GM12864 (cell line): ENCODE measurements at regions not wholly inside any gene's neighbourhood (a gene's known extent, or its start where the extent isn't known, plus 50 kb on each side); places are given as distances from the start of the nearest gene placed in this dataset.

Experiments used
- DNase-seq: peaks from one replicate; pipeline ENCODE4 v3.0.0-alpha.2; 2011; ENCODE audit warnings: low read depth
- H3K4me3 ChIP-seq: 2 replicates; pipeline ENCODE4 v1.5.1; 2011; ENCODE audit warnings: mild to moderate bottlenecking, low read depth, low read length, control low read depth
- TF ChIP-seq, protein P1 (sequence below): IDR thresholded peaks from 2 replicates; pipeline ENCODE4 v1.5.1; 2011; ENCODE audit warnings: low read depth, mild to moderate bottlenecking, moderate library complexity, low read length, control low read depth, inconsistent platforms; ENCODE audit errors: missing control alignments

DNA sequence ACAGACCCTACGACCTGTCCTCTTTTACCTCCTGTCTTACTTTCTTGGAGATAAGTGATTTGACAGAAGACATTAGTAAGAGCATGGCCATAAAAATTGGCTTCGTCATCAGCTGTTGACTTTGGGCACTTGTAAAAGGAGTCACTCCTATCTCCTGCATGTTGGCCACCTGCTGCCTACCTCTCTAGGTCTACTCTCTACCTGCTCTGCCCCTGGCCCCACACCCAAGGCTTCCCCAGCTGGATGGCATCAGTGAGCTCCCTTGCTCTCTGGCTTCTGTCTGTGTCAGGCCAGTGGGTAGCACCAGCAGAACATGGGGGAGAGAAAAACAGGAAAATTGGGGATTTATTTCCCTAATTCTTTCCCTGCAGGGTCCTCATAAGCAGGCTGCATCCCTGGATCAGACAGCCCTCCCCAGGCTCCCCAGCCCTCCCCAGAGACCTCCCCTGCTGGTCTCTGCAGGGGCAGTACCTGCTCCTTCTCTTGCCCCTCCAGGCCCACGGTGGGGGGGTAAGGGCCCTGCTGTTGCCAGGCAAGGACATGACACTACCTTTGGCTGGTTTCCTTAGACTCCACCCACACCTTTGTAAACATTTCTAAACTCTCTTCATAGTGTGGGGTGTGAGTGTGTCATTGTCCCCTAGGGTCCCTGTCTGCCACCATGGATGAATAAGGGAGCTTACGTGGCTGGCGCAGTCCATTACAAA, 157.0 kb upstream of the NECTIN1 start:
- no peak overlapping the region for H3K4me3 ChIP-seq
- TF ChIP-seq, protein P1, sequence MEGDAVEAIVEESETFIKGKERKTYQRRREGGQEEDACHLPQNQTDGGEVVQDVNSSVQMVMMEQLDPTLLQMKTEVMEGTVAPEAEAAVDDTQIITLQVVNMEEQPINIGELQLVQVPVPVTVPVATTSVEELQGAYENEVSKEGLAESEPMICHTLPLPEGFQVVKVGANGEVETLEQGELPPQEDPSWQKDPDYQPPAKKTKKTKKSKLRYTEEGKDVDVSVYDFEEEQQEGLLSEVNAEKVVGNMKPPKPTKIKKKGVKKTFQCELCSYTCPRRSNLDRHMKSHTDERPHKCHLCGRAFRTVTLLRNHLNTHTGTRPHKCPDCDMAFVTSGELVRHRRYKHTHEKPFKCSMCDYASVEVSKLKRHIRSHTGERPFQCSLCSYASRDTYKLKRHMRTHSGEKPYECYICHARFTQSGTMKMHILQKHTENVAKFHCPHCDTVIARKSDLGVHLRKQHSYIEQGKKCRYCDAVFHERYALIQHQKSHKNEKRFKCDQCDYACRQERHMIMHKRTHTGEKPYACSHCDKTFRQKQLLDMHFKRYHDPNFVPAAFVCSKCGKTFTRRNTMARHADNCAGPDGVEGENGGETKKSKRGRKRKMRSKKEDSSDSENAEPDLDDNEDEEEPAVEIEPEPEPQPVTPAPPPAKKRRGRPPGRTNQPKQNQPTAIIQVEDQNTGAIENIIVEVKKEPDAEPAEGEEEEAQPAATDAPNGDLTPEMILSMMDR, result no peak
- DNase-seq, result no peak

DNA sequence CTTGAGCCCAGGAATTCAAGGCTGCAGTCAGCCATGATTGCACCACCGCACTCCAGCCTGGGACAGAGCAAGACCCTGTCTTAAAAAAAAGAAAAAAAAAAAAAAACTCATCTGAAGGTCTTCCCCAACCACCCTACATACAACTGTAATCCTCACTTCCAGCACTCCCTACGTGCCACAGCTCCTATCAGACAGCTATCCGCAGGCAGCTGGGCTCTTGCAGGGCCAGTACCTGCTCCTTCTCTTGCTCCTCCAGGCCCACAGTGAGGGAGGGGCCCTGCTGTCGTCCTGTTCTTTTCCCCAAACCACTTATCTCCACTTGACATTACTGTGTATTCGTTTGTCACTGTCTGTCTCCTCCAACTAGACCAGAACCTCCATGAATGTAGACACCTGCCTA, 156.1 kb upstream of the NECTIN1 start:
- TF ChIP-seq, protein P1, result no peak
- DNase-seq, result no peak
- H3K4me3 ChIP-seq, result no peak overlapping the region

- TF ChIP-seq, protein P1, result no peak
- no peak for DNase-seq
- H3K4me3 ChIP-seq, result no peak overlapping the region
Observed at GRCh38 chr11:119882316-119882715, 153.3 kb upstream of the NECTIN1 start.

GRCh38 chr11:119880873-119881272, 151.9 kb upstream of the NECTIN1 start:
- H3K4me3 ChIP-seq, result no peak overlapping the region
- TF ChIP-seq, protein P1, result no peak
- DNase-seq, result no peak

- DNase-seq, result no peak
- H3K4me3 ChIP-seq, result no peak overlapping the region
- TF ChIP-seq, protein P1, result no peak
Observed at GRCh38 chr11:119880143-119880542, 151.1 kb upstream of the NECTIN1 start.

DNA sequence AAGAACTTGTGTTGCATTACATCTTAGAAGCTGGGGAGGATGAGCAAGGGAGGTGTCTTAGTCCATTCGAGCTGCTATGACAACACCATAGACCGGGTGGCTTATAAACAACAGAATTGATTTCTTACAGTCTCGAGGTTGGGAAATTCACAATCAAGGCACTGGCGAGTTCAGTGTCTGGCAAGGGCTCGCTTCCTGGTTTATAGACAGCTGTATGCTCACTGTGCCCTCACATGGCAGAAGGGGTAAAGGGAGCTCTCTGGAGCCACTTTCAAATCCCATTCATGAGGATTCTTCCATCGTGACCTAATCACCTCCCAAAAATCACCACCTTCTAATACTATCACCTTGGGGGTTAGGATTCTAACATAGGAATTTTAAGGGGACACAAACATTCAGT, 150.0 kb upstream of the NECTIN1 start:
- no peak overlapping the region for H3K4me3 ChIP-seq
- no peak for DNase-seq
- TF ChIP-seq, protein P1, result no peak

- DNase-seq, result no peak
- no peak overlapping the region for H3K4me3 ChIP-seq
- TF ChIP-seq, protein P1, result no peak
Observed at GRCh38 chr11:119876841-119877240, 147.8 kb upstream of the NECTIN1 start.
